ENCODE measurements at regions not wholly inside any gene's neighbourhood (a gene's known extent, or its start where the extent isn't known, plus 50 kb on each side); places are given as distances from the start of the nearest gene placed in this dataset.

- Mint-ChIP-seq H3K36me3 (ENCODE audit: insufficient read depth in 2 of 2) (peaks cover under 1 to 2% of the 10 kb centered on the region in 2 donors), H3K4me1 (ENCODE audit: low read depth) (no peaks in the 10 kb centered on the region)
- no peak for DNase-seq
Measured at GRCh38 chr13:102993348-102993747, 72.9 kb downstream of the SLC10A2 start.

GRCh38 chr13:102984210-102984609 is 82.0 kb downstream of the SLC10A2 start:
- ATAC-seq (replicated peaks in 1 of 2) (no peak), DNase-seq (no peak)
- peaks cover 5 to 11% of the 10 kb centered on the region in 2 donors for H3K9me3 Mint-ChIP-seq
- no peak overlapping the region for H3K4me3 Mint-ChIP-seq
- no peak overlapping the region for H3K27ac Mint-ChIP-seq
- peaks cover 9% of the 10 kb centered on the region for H3K27me3 Mint-ChIP-seq (ENCODE audit: low read depth)
- peaks cover 4 to 6% of the 10 kb centered on the region in 2 donors for H3K36me3 Mint-ChIP-seq (ENCODE audit: insufficient read depth in 2 of 2)
- H3K4me1 Mint-ChIP-seq (ENCODE audit: low read depth): no peaks in the 10 kb centered on the region

More at GRCh38 chr13:102993348-102993747, 72.9 kb downstream of the SLC10A2 start:
- Mint-ChIP-seq H3K9me3 (peaks cover 0 to 4% of the 10 kb centered on the region in 2 donors), H3K4me3 (no peak overlapping the region), H3K27ac (no peak overlapping the region), H3K27me3 (ENCODE audit: low read depth) (no peaks in the 10 kb centered on the region)
- ATAC-seq (replicated peaks in 1 of 2): no peak

- ATAC-seq (replicated peaks in 1 of 2): no peak
- no peaks in the 10 kb centered on the region for H3K4me1 Mint-ChIP-seq (ENCODE audit: low read depth)
- peaks cover 9% of the 10 kb centered on the region for H3K27me3 Mint-ChIP-seq (ENCODE audit: low read depth)
- no peak overlapping the region for H3K27ac Mint-ChIP-seq
- no peak for DNase-seq
- no peak overlapping the region for H3K4me3 Mint-ChIP-seq
- H3K9me3 Mint-ChIP-seq: peaks cover 5 to 8% of the 10 kb centered on the region in 2 donors
- peaks cover 4 to 6% of the 10 kb centered on the region in 2 donors for H3K36me3 Mint-ChIP-seq (ENCODE audit: insufficient read depth in 2 of 2)
Measured at GRCh38 chr13:102983496-102983895, 82.7 kb downstream of the SLC10A2 start.

GRCh38 chr13:102980331-102980982 is 85.8 kb downstream of the SLC10A2 start:
- ATAC-seq (replicated peaks in 1 of 2): no peak
- Mint-ChIP-seq H3K4me1 (ENCODE audit: low read depth) (no peaks in the 10 kb centered on the region), H3K27me3 (ENCODE audit: low read depth) (peaks cover 11% of the 10 kb centered on the region), H3K9me3 (peaks cover 0 to 2% of the 10 kb centered on the region in 2 donors), H3K27ac (no peak overlapping the region), H3K4me3 (no peak overlapping the region), H3K36me3 (ENCODE audit: insufficient read depth in 2 of 2) (no peaks in the 10 kb centered on the region)
- no peak for DNase-seq

- no peaks in the 10 kb centered on the region for H3K36me3 Mint-ChIP-seq (ENCODE audit: insufficient read depth in 2 of 2)
- DNase-seq: no peak
- H3K9me3 Mint-ChIP-seq: peaks cover 0 to 2% of the 10 kb centered on the region in 2 donors
- ATAC-seq (replicated peaks in 1 of 2): no peak
- H3K27me3 Mint-ChIP-seq (ENCODE audit: low read depth): peaks cover 23% of the 10 kb centered on the region
- no peak overlapping the region for H3K27ac Mint-ChIP-seq
- H3K4me1 Mint-ChIP-seq (ENCODE audit: low read depth): no peaks in the 10 kb centered on the region
- no peak overlapping the region for H3K4me3 Mint-ChIP-seq
Measured at GRCh38 chr13:102978168-102978567, 88.0 kb downstream of the SLC10A2 start.

GRCh38 chr13:102977471-102977870 is 88.7 kb downstream of the SLC10A2 start:
- H3K9me3 Mint-ChIP-seq: peaks cover 0 to 2% of the 10 kb centered on the region in 2 donors
- H3K36me3 Mint-ChIP-seq (ENCODE audit: insufficient read depth in 2 of 2): no peaks in the 10 kb centered on the region
- DNase-seq: no peak

GRCh38 chr13:102974317-102975087 is 91.7 kb downstream of the SLC10A2 start:
- ATAC-seq (replicated peaks in 1 of 2): no peak
- H3K4me3 Mint-ChIP-seq: no peak overlapping the region
- DNase-seq: no peak
- H3K9me3 Mint-ChIP-seq: no peaks in the 10 kb centered on the region
- H3K27ac Mint-ChIP-seq: no peak overlapping the region
- no peaks in the 10 kb centered on the region for H3K36me3 Mint-ChIP-seq (ENCODE audit: insufficient read depth in 2 of 2)
- peaks cover 17% of the 10 kb centered on the region for H3K27me3 Mint-ChIP-seq (ENCODE audit: low read depth)
- H3K4me1 Mint-ChIP-seq (ENCODE audit: low read depth): no peaks in the 10 kb centered on the region

More at GRCh38 chr13:102977471-102977870, 88.7 kb downstream of the SLC10A2 start:
- no peak overlapping the region for H3K27ac Mint-ChIP-seq
- H3K4me1 Mint-ChIP-seq (ENCODE audit: low read depth): no peaks in the 10 kb centered on the region
- no peak overlapping the region for H3K4me3 Mint-ChIP-seq
- no peak for ATAC-seq (replicated peaks in 1 of 2)
- H3K27me3 Mint-ChIP-seq (ENCODE audit: low read depth): peaks cover 23% of the 10 kb centered on the region

- Mint-ChIP-seq H3K27ac (no peak overlapping the region), H3K27me3 (ENCODE audit: low read depth) (peaks cover 14% of the 10 kb centered on the region), H3K36me3 (ENCODE audit: insufficient read depth in 2 of 2) (no peaks in the 10 kb centered on the region), H3K9me3 (no peaks in the 10 kb centered on the region), H3K4me3 (no peak overlapping the region), H3K4me1 (ENCODE audit: low read depth) (no peaks in the 10 kb centered on the region)
- DNase-seq (no peak), ATAC-seq (replicated peaks in 1 of 2) (no peak)
Measured at GRCh38 chr13:102972191-102972590, 94.0 kb downstream of the SLC10A2 start.

- H3K4me1 Mint-ChIP-seq (ENCODE audit: low read depth): no peaks in the 10 kb centered on the region
- ATAC-seq (replicated peaks in 1 of 2) (no peak), DNase-seq (no peak)
- no peaks in the 10 kb centered on the region for H3K9me3 Mint-ChIP-seq
- peak overlapping the region; percentile 18 for H3K27ac Mint-ChIP-seq
- no peak overlapping the region for H3K4me3 Mint-ChIP-seq
- H3K36me3 Mint-ChIP-seq (ENCODE audit: insufficient read depth in 2 of 2): no peaks in the 10 kb centered on the region
- peaks cover 13% of the 10 kb centered on the region for H3K27me3 Mint-ChIP-seq (ENCODE audit: low read depth)
Measured at GRCh38 chr13:102970542-102970941, 95.7 kb downstream of the SLC10A2 start.

GRCh38 chr13:102968572-102969228 is 97.5 kb downstream of the SLC10A2 start:
- Mint-ChIP-seq H3K27ac (no peak overlapping the region), H3K4me1 (ENCODE audit: low read depth) (no peaks in the 10 kb centered on the region), H3K4me3 (no peak overlapping the region), H3K27me3 (ENCODE audit: low read depth) (peaks cover 6% of the 10 kb centered on the region), H3K9me3 (no peaks in the 10 kb centered on the region), H3K36me3 (ENCODE audit: insufficient read depth in 2 of 2) (no peaks in the 10 kb centered on the region)
- DNase-seq (no peak), ATAC-seq (replicated peaks in 1 of 2) (no peak)

GRCh38 chr13:102965802-102966201 is 100.4 kb downstream of the SLC10A2 start:
- Mint-ChIP-seq H3K27ac (no peak overlapping the region), H3K36me3 (ENCODE audit: insufficient read depth in 2 of 2) (no peaks in the 10 kb centered on the region), H3K4me3 (no peak overlapping the region), H3K4me1 (ENCODE audit: low read depth) (peaks cover 4% of the 10 kb centered on the region), H3K27me3 (ENCODE audit: low read depth) (peaks cover 13% of the 10 kb centered on the region), H3K9me3 (no peaks in the 10 kb centered on the region)
- ATAC-seq (replicated peaks in 1 of 2) (no peak), DNase-seq (no peak)

- Mint-ChIP-seq H3K4me1 (ENCODE audit: low read depth) (peaks cover 4% of the 10 kb centered on the region), H3K9me3 (no peaks in the 10 kb centered on the region), H3K4me3 (no peak overlapping the region), H3K27me3 (ENCODE audit: low read depth) (peaks cover 13% of the 10 kb centered on the region), H3K36me3 (ENCODE audit: insufficient read depth in 2 of 2) (no peaks in the 10 kb centered on the region), H3K27ac (no peak overlapping the region)
- DNase-seq: no peak
- no peak for ATAC-seq (replicated peaks in 1 of 2)
Measured at GRCh38 chr13:102962430-102962829, 103.8 kb downstream of the SLC10A2 start.

GRCh38 chr13:102960959-102961358 is 105.3 kb downstream of the SLC10A2 start:
- H3K4me1 Mint-ChIP-seq (ENCODE audit: low read depth): peaks cover 4% of the 10 kb centered on the region
- H3K27me3 Mint-ChIP-seq (ENCODE audit: low read depth): peaks cover 13% of the 10 kb centered on the region
- no peaks in the 10 kb centered on the region for H3K9me3 Mint-ChIP-seq
- DNase-seq: no peak
- no peaks in the 10 kb centered on the region for H3K36me3 Mint-ChIP-seq (ENCODE audit: insufficient read depth in 2 of 2)
- H3K27ac Mint-ChIP-seq: no peak overlapping the region
- H3K4me3 Mint-ChIP-seq: no peak overlapping the region
- no peak for ATAC-seq (replicated peaks in 1 of 2)

Data from activated T-cell treated with anti-CD3 and anti-CD28 coated beads, Interleukin-2, amount 50 U/mL, for 72 hours (primary cell).